Glomerular endothelial cell (primary cell): ENCODE measurements at regions not wholly inside any gene's neighbourhood (a gene's known extent, or its start where the extent isn't known, plus 50 kb on each side); places are given as distances from the start of the nearest gene placed in this dataset.

Source experiments
- DNase-seq: peaks from one replicate; pipeline ENCODE4 v3.0.0-alpha.2; 2011; ENCODE audit warnings: low read depth, low spot score; ENCODE audit errors: extremely low read depth

- DNase-seq, result no peak
Measured at GRCh38 chr5:106755789-106756188, 914.9 kb downstream of the EFNA5 start.

- no peak for DNase-seq
Measured at GRCh38 chr5:106755066-106755465, 915.7 kb downstream of the EFNA5 start.

- DNase-seq, result no peak
Measured at GRCh38 chr5:106749826-106750225, 920.9 kb downstream of the EFNA5 start.

GRCh38 chr5:106739127-106739526, 931.6 kb downstream of the EFNA5 start:
- no peak for DNase-seq

GRCh38 chr5:106737111-106737510, 933.6 kb downstream of the EFNA5 start:
- DNase-seq, result peak; percentile 23

GRCh38 chr5:106732624-106733023, 938.1 kb downstream of the EFNA5 start:
- DNase-seq, result no peak

- no peak for DNase-seq
Measured at GRCh38 chr5:106730912-106731311, 939.8 kb downstream of the EFNA5 start.

- DNase-seq, result no peak
Measured at GRCh38 chr5:106730506-106730905, 940.2 kb downstream of the EFNA5 start.

GRCh38 chr5:106728208-106728607, 942.5 kb downstream of the EFNA5 start:
- DNase-seq, result no peak

GRCh38 chr5:106727071-106727470, 943.7 kb downstream of the EFNA5 start:
- no peak for DNase-seq

GRCh38 chr5:106720367-106720766, 950.4 kb downstream of the EFNA5 start:
- DNase-seq, result no peak

- no peak for DNase-seq
Measured at GRCh38 chr5:106699796-106700195, 970.9 kb downstream of the EFNA5 start.

- DNase-seq, result no peak
Measured at GRCh38 chr5:106699198-106699597, 971.5 kb downstream of the EFNA5 start.

GRCh38 chr5:106698169-106698568, 972.6 kb downstream of the EFNA5 start:
- no peak for DNase-seq

GRCh38 chr5:106691701-106692100, 979.0 kb downstream of the EFNA5 start:
- DNase-seq, result no peak

- DNase-seq, result no peak
Measured at GRCh38 chr5:106690585-106690984, 980.2 kb downstream of the EFNA5 start.

- DNase-seq, result no peak
Measured at GRCh38 chr5:106680330-106680729, 990.4 kb downstream of the EFNA5 start.

GRCh38 chr5:106677057-106677456, 993.7 kb downstream of the EFNA5 start:
- DNase-seq, result no peak

- DNase-seq, result no peak
Measured at GRCh38 chr5:106675687-106676086, 995.0 kb downstream of the EFNA5 start.

- DNase-seq, result no peak
Measured at GRCh38 chr5:106673941-106674340, 996.8 kb downstream of the EFNA5 start.

- no peak for DNase-seq
Measured at GRCh38 chr5:106661866-106662265, 1008.9 kb downstream of the EFNA5 start.

GRCh38 chr5:106660681-106661080, 1010.1 kb downstream of the EFNA5 start:
- no peak for DNase-seq

GRCh38 chr5:106658150-106658549, 1012.6 kb downstream of the EFNA5 start:
- DNase-seq, result no peak

GRCh38 chr5:106656821-106657220, 1013.9 kb downstream of the EFNA5 start:
- no peak for DNase-seq
